RWPE2 (cell line): ENCODE measurements at regions not wholly inside any gene's neighbourhood (a gene's known extent, or its start where the extent isn't known, plus 50 kb on each side); places are given as distances from the start of the nearest gene placed in this dataset.

Experiments used
- ATAC-seq: fragments of 200-7000 bp; cut with Tn5 transposase; 3 replicates; pipeline ENCODE4 v1.9.1; 2021; ENCODE audit warnings: low read depth
- DNase-seq: peaks from one replicate; pipeline ENCODE4 v3.0.0-alpha.2; 2020; ENCODE audit warnings: low spot score
- H3K27ac ChIP-seq: fragments of 450-650 bp; 2 replicates; pipeline ENCODE4 v1.5.1; 2017; ENCODE audit warnings: mild to moderate bottlenecking; ENCODE audit not compliant: poor library complexity, severe bottlenecking
- H3K27me3 ChIP-seq: fragments of 250-450 bp; sonication (Bioruptor Pico); 2 replicates; pipeline ENCODE4 v1.5.1; 2021; ENCODE audit warnings: mild to moderate bottlenecking, moderate library complexity; ENCODE audit not compliant: insufficient read depth, poor library complexity, severe bottlenecking
- H3K36me3 ChIP-seq: fragments of 250-450 bp; sonication (Bioruptor Pico); 2 replicates; pipeline ENCODE4 v1.5.1; 2020; ENCODE audit warnings: low read depth, mild to moderate bottlenecking, moderate library complexity
- H3K4me1 ChIP-seq: fragments of 250-450 bp; sonication (Bioruptor Pico); 2 replicates; pipeline ENCODE4 v1.5.1; 2021; ENCODE audit warnings: mild to moderate bottlenecking, moderate library complexity; ENCODE audit not compliant: insufficient read depth, poor library complexity, severe bottlenecking
- H3K4me3 ChIP-seq: fragments of 250-450 bp; sonication (Bioruptor Pico); 2 replicates; pipeline ENCODE4 v1.5.1; 2021; ENCODE audit warnings: mild to moderate bottlenecking, moderate library complexity; ENCODE audit not compliant: severe bottlenecking
- H3K9me3 ChIP-seq: fragments of 250-450 bp; sonication (Bioruptor Pico); 2 replicates; pipeline ENCODE4 v1.5.1; 2021; ENCODE audit warnings: mild to moderate bottlenecking, moderate library complexity; ENCODE audit not compliant: severe bottlenecking
- TF ChIP-seq, protein P1 (sequence below): fragments of 450-650 bp; IDR thresholded peaks from one replicate; pipeline ENCODE4 v1.5.1; 2017; ENCODE audit warnings: mild to moderate bottlenecking, moderate library complexity; ENCODE audit not compliant: poor library complexity, severe bottlenecking

GRCh38 chr20:52484438-52484837 is 292.9 kb upstream of the ZFP64 start:
- no peaks in the 10 kb centered on the region for H3K9me3 ChIP-seq
- TF ChIP-seq, protein P1, sequence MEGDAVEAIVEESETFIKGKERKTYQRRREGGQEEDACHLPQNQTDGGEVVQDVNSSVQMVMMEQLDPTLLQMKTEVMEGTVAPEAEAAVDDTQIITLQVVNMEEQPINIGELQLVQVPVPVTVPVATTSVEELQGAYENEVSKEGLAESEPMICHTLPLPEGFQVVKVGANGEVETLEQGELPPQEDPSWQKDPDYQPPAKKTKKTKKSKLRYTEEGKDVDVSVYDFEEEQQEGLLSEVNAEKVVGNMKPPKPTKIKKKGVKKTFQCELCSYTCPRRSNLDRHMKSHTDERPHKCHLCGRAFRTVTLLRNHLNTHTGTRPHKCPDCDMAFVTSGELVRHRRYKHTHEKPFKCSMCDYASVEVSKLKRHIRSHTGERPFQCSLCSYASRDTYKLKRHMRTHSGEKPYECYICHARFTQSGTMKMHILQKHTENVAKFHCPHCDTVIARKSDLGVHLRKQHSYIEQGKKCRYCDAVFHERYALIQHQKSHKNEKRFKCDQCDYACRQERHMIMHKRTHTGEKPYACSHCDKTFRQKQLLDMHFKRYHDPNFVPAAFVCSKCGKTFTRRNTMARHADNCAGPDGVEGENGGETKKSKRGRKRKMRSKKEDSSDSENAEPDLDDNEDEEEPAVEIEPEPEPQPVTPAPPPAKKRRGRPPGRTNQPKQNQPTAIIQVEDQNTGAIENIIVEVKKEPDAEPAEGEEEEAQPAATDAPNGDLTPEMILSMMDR = no peak
- ATAC-seq (peak; percentile 99), DNase-seq (no peak)
- H3K27me3 ChIP-seq = no peaks in the 10 kb centered on the region
- H3K4me3 ChIP-seq = no peak overlapping the region
- H3K4me1 ChIP-seq = peaks cover 30% of the 10 kb centered on the region
- no peaks in the 10 kb centered on the region for H3K36me3 ChIP-seq
- peak overlapping the region; percentile 93 for H3K27ac ChIP-seq

DNA sequence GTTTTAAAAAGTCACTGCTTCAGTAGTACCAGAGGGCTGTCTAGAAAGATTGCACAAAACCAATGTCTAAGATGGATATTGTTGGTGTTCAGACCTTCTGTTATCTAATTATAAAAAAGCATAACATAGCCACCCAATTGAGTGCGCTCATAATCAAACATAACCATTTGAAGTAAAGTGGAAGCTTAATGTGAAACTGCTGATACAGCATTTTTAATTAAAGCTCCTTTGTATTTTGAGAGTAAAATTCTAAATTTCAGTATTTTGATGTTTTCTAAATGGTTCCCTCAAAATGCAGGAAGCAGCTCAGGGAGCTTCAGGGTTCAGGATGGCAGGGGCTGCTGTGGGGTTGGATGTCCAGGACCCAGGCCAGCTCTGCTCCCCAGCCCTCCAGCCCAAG is 291.8 kb upstream of the ZFP64 start:
- Histone ChIP-seq H3K27ac (peak overlapping the region; percentile 93), H3K4me3 (no peak overlapping the region), H3K4me1 (peaks cover 30% of the 10 kb centered on the region), H3K9me3 (no peaks in the 10 kb centered on the region), H3K27me3 (no peaks in the 10 kb centered on the region), H3K36me3 (no peaks in the 10 kb centered on the region)
- ATAC-seq (no peak), DNase-seq (no peak)
- TF ChIP-seq, protein P1 = no peak

DNA sequence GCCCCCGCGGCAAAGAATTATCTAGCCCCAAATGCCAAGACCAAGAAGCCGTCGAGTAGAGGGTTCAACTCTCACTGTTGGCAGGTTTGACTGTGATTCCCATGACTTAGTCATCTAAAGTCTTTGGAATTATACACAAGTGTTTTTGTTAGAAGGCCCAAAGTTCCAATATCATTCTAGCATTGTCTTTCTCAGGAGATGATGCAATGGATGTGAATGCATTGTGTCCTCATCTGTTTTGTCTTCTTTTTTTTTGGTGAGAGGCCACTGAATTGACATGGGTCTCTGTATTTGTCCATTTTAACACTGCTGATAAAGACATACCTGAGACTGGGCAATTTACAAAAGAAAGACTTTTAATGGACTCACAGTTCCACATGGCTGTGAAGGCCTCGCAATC is 290.5 kb upstream of the ZFP64 start:
- TF ChIP-seq, protein P1 = no peak
- Histone ChIP-seq H3K4me3 (no peak overlapping the region), H3K27me3 (no peaks in the 10 kb centered on the region), H3K36me3 (no peaks in the 10 kb centered on the region), H3K9me3 (no peaks in the 10 kb centered on the region), H3K4me1 (peaks cover 30% of the 10 kb centered on the region), H3K27ac (no peak overlapping the region)
- DNase-seq = no peak
- no peak for ATAC-seq

DNA sequence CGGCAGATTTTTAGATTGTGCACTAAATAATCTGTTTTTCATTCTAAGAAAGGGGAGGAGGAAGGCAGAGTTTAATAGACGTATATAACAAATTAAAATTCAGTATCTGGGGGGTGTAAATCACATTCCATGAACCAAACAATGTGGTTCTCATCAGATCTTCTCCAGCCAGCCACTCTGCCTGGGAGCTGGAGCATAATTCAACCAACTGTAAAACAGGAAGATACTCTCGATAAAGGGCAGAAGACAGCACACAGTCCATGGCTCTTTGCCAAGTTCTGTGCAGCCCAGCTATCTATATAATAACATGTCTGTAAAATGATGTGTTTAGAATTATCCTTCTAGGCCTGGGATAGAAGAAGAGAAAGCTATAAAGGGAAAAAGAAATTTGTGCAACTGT is 289.9 kb upstream of the ZFP64 start:
- DNase-seq (no peak), ATAC-seq (no peak)
- H3K4me1 ChIP-seq = peaks cover 30% of the 10 kb centered on the region
- H3K27me3 ChIP-seq = no peaks in the 10 kb centered on the region
- no peak overlapping the region for H3K27ac ChIP-seq
- H3K4me3 ChIP-seq = no peak overlapping the region
- TF ChIP-seq, protein P1 = no peak
- no peaks in the 10 kb centered on the region for H3K36me3 ChIP-seq
- H3K9me3 ChIP-seq = no peaks in the 10 kb centered on the region

- H3K36me3 ChIP-seq = no peaks in the 10 kb centered on the region
- TF ChIP-seq, protein P1 = no peak
- no peaks in the 10 kb centered on the region for H3K9me3 ChIP-seq
- H3K4me1 ChIP-seq = no peaks in the 10 kb centered on the region
- H3K27me3 ChIP-seq = no peaks in the 10 kb centered on the region
- H3K4me3 ChIP-seq = no peak overlapping the region
- no peak for DNase-seq
- no peak overlapping the region for H3K27ac ChIP-seq
- ATAC-seq = no peak
Measured at GRCh38 chr20:52476074-52476750, 284.6 kb upstream of the ZFP64 start.
